Spleen (tissue), 11 donors: ENCODE measurements at regions not wholly inside any gene's neighbourhood (a gene's known extent, or its start where the extent isn't known, plus 50 kb on each side); places are given as distances from the start of the nearest gene placed in this dataset.

Experiments
- DNase-seq: peaks from one replicate; pipeline ENCODE4 v3.0.0-alpha.2; 2020
- H3K27ac ChIP-seq, 8 donors: fragments of 200-600 bp; sonication (generic) in 7 of 8; 1 replicate in 4 of 8; 2 replicates in 4 of 8; pipeline versions ENCODE4 v1.5.0 to v1.8.0; 2016 to 2021; ENCODE audit warnings: inconsistent platforms in 4 of 8, mild to moderate bottlenecking in 4 of 8, moderate library complexity in 1 of 8
- H3K27me3 ChIP-seq, 7 donors: fragments of 200-600 bp; sonication (generic) in 6 of 7; replicated peaks in 1 of 7; 1 replicate in 4 of 7; 2 replicates in 3 of 7; pipeline versions ENCODE4 v1.5.0 to v1.8.0; 2016 to 2021; ENCODE audit warnings: inconsistent platforms in 3 of 7, mild to moderate bottlenecking in 1 of 7
- H3K36me3 ChIP-seq, 6 donors: fragments of 200-600 bp; sonication (generic) in 5 of 6; 1 replicate in 4 of 6; 2 replicates in 2 of 6; pipeline versions ENCODE4 v1.5.0 to v1.8.0; 2016 to 2021; ENCODE audit warnings: inconsistent platforms in 2 of 6
- H3K4me1 ChIP-seq, 6 donors: fragments of 200-600 bp; sonication (generic) in 5 of 6; 1 replicate in 3 of 6; 2 replicates in 3 of 6; pipeline versions ENCODE4 v1.5.0 to v1.8.0; 2016 to 2021; ENCODE audit warnings: inconsistent platforms in 3 of 6
- H3K4me3 ChIP-seq, 8 donors: fragments of 200-600 bp; sonication (generic) in 7 of 8; 1 replicate in 4 of 8; 2 replicates in 4 of 8; pipeline versions ENCODE4 v1.5.0 to v1.8.0; 2016 to 2021; ENCODE audit warnings: inconsistent platforms in 4 of 8, mild to moderate bottlenecking in 4 of 8, moderate library complexity in 2 of 8
- H3K9me3 ChIP-seq, 8 donors: fragments of 200-600 bp; sonication (generic) in 7 of 8; 1 replicate in 4 of 8; 2 replicates in 4 of 8; pipeline versions ENCODE4 v1.5.0 to v1.8.0; 2016 to 2021; ENCODE audit warnings: inconsistent platforms in 4 of 8
- CTCF ChIP-seq, 11 experiments: fragments of 200-600 bp in 7 of 11; fragments of 450-650 bp in 4 of 11; sonication (generic) in 4 of 11; IDR thresholded peaks in 8 of 11; conservative IDR thresholded peaks in 3 of 11; 1 replicate in 7 of 11; 2 replicates in 4 of 11; pipeline versions ENCODE4 v1.4.0 to v1.8.0; 2016 to 2021; ENCODE audit warnings: antibody characterized with exemption in 11 of 11, inconsistent platforms in 4 of 11, mild to moderate bottlenecking in 1 of 11
- POLR2A ChIP-seq, 3 donors: fragments of 450-650 bp; IDR thresholded peaks; one replicate each; pipeline ENCODE4 v1.5.1; 2017; ENCODE audit warnings: antibody characterized with exemption in 3 of 3, mild to moderate bottlenecking in 1 of 3
- POLR2AphosphoS5 ChIP-seq, 3 donors: sonication (generic); formaldehyde crosslinking; IDR thresholded peaks; one replicate each; pipeline ENCODE4 v1.5.1; 2017; ENCODE audit warnings: antibody characterized with exemption in 3 of 3
- WGBS, 5 donors: extraction: QIAGEN DNeasy Blood & Tissue Kit in 3 of 5; methylation state at CpG; one replicate each; pipeline versions ENCODE4 v1.1.5 to v1.1.7; 2013 to 2018; 5-methylcytosine and 5-hydroxymethylcytosine counted together
- intact Hi-C: fragments of 100-400 bp; cut with DNase I; formaldehyde crosslinking; loops from one replicate; pipeline ENCODE4 v1.15.0; 2023; ENCODE audit warnings: low total_unique reads
- donor health status: healthy with polysubstance abuse.
- donor health status: DM: no; HTN: no; CAD: no; lungs with moderate emphysema.
- donor health status: DM: no; HTN: no; CAD: no.
- donor health status: Bipolar disorder and iron deficiency.
- donor health status: healthy.
- donor health status: DM: no; HTN: no; CAD: no.
- donor health status: DM: yes; HTN: yes; CAD: no.

DNA sequence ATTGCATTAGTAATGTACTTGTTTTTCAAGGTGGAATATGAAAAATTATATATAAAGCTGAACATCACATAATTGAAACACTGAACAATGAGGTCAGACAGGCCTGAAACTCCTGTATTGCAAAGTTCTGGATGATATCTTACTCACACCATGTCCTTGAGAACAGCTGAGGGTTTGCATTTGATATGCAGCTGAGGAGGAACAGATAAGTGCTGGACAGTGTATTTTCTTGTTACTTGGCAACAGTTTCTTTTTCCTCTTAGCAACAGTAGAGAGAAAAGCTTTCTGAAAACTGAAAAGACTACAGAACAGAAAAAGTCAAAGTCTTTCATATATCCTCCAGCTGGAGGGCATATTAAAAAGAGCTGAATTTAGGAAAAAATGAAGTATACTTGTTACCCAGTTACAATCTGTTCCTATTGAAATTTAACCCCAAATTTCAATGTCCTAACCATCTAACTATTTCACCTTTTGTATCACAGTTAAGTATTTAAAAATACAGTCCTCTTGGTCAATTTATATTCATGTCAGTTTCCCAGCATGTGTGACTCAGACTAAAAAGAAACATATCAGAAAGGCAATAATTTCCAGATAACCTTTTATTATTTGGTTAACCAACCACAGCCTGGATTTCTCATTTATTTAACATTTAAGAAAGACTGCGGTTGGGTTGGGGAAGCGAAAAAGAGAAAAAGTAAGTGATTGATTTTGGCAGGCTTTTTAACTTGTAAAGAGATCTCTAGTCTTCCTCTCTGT is 733.0 kb upstream of the DPPA4 start:
- Histone ChIP-seq H3K27me3 (no peaks in the 10 kb centered on the region), H3K27ac (no peak overlapping the region), H3K4me1 (no peaks in the 10 kb centered on the region), H3K9me3 (peaks cover 0 to 7% (median 0%) of the 10 kb centered on the region in 8 donors), H3K36me3 (no peaks in the 10 kb centered on the region), H3K4me3 (no peak overlapping the region)
- DNase-seq, result no peak
- WGBS, 5 donors, result 89 to 95% (median 91%) methylated on average over 2 of the region's 2 CpGs
- intact Hi-C loops, result no loop called here
- TF ChIP-seq CTCF (IDR thresholded peaks at IDR 0.05 in 8 of 11, conservative IDR thresholded peaks at IDR 0.05 in 3 of 11) (no peak), POLR2AphosphoS5 (IDR thresholded peaks at IDR 0.05) (no peak), POLR2A (IDR thresholded peaks at IDR 0.05) (no peak)

DNA sequence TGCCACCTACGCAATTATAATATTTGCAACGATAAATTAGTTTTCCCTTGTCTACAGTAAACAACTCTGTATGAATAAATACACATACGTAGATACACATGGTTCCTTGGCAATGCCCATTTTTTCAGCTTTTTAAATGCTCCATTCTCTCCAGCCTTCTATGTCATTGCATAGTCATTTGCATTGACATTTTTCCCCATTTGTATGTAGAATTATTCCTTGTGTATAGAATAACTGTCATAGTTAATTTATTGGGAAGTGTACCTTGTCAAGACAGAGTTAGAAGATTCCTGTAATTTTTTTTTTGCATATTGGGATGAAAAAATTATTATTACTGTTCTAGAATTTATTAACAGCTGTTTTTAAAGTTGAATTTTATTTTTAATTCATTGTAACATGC is 736.7 kb upstream of the DPPA4 start:
- 64 to 89% (median 84%) methylated on average over 3 of the region's 3 CpGs for WGBS, 5 donors
- H3K9me3 ChIP-seq, result peaks cover 0 to 7% (median 0%) of the 10 kb centered on the region in 8 donors
- H3K4me3 ChIP-seq, result no peak overlapping the region
- H3K36me3 ChIP-seq, result no peaks in the 10 kb centered on the region
- no peaks in the 10 kb centered on the region for H3K4me1 ChIP-seq
- DNase-seq, result no peak
- TF ChIP-seq POLR2AphosphoS5 (IDR thresholded peaks at IDR 0.05) (no peak), POLR2A (IDR thresholded peaks at IDR 0.05) (no peak), CTCF (IDR thresholded peaks at IDR 0.05 in 8 of 11, conservative IDR thresholded peaks at IDR 0.05 in 3 of 11) (no peak)
- no peaks in the 10 kb centered on the region for H3K27me3 ChIP-seq
- H3K27ac ChIP-seq, result no peak overlapping the region
- intact Hi-C loops, result no loop called here

- Histone ChIP-seq H3K4me3 (no peak overlapping the region), H3K4me1 (no peaks in the 10 kb centered on the region), H3K36me3 (no peaks in the 10 kb centered on the region), H3K27me3 (no peaks in the 10 kb centered on the region), H3K27ac (no peak overlapping the region), H3K9me3 (peaks cover 0 to 2% (median 0%) of the 10 kb centered on the region in 8 donors)
- 71 to 89% (median 78%) methylated on average over 1 of the region's 1 CpG for WGBS, 5 donors
- no peak for DNase-seq
- no peak for TF ChIP-seq POLR2A (IDR thresholded peaks at IDR 0.05)
- no peak for TF ChIP-seq POLR2AphosphoS5 (IDR thresholded peaks at IDR 0.05)
- no peak for TF ChIP-seq CTCF (IDR thresholded peaks at IDR 0.05 in 8 of 11, conservative IDR thresholded peaks at IDR 0.05 in 3 of 11)
- intact Hi-C loops, result no loop called here
These were observed 739.7 kb upstream of the DPPA4 start for GRCh38 chr3:110077093-110077492.

DNA sequence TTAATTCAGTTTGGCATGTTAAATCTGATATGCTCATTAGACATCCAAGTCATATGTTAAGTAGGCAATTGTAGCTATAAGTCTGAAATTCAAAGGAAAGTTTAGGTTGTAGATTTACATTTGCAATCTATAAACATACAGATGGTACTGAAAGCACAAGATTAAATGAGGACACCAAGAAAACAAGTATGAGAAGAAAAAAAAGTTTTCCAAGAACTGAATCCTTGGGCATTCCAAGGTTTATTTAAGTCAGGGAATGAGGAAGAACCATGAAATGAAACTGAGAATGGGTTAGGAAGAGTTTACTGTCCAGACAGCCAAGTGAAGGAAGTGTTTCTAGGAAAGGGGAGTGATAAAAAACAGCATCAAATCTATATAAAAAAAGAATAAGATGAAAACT is 756.1 kb upstream of the DPPA4 start:
- Histone ChIP-seq H3K4me1 (no peaks in the 10 kb centered on the region), H3K27ac (no peak overlapping the region), H3K36me3 (no peaks in the 10 kb centered on the region), H3K27me3 (no peaks in the 10 kb centered on the region), H3K9me3 (peaks cover 0 to 6% (median 0%) of the 10 kb centered on the region in 8 donors), H3K4me3 (no peak overlapping the region)
- TF ChIP-seq CTCF (IDR thresholded peaks at IDR 0.05 in 8 of 11, conservative IDR thresholded peaks at IDR 0.05 in 3 of 11) (no peak), POLR2A (IDR thresholded peaks at IDR 0.05) (no peak)
- intact Hi-C loops, result no loop called here
- DNase-seq, result no peak
